ENCODE measurements at regions not wholly inside any gene's neighbourhood (a gene's known extent, or its start where the extent isn't known, plus 50 kb on each side); places are given as distances from the start of the nearest gene placed in this dataset.

DNA sequence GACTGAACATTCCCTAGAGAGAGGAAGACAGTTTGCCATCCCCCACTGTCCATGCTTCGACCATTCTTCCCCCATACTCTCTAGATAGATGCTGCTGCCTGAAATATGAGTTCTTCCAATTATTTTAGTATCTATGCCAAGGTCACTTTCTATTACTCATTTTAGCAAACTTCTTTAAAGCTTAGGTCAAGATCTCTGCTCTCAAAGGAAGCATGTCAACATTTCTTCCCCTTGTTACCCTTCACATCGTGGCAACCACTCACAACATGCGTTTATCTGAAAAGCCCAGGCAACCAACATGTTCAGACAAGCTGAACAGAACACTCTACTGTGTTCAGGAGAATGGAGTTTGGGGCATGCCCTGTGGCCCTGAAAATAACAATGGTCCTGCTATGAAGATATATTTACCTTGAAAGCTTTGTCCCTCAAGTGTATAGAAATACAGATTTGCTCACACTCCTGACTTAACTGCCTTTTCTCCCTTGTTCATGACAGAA lies 138.4 kb upstream of the KIF2A start:
- peaks cover 0 to 3% (median 0%) of the 10 kb centered on the region in 4 donors for H3K9me3 ChIP-seq
- TF ChIP-seq POLR2A (IDR thresholded peaks at IDR 0.05) = no peak
- TF ChIP-seq, protein P1, sequence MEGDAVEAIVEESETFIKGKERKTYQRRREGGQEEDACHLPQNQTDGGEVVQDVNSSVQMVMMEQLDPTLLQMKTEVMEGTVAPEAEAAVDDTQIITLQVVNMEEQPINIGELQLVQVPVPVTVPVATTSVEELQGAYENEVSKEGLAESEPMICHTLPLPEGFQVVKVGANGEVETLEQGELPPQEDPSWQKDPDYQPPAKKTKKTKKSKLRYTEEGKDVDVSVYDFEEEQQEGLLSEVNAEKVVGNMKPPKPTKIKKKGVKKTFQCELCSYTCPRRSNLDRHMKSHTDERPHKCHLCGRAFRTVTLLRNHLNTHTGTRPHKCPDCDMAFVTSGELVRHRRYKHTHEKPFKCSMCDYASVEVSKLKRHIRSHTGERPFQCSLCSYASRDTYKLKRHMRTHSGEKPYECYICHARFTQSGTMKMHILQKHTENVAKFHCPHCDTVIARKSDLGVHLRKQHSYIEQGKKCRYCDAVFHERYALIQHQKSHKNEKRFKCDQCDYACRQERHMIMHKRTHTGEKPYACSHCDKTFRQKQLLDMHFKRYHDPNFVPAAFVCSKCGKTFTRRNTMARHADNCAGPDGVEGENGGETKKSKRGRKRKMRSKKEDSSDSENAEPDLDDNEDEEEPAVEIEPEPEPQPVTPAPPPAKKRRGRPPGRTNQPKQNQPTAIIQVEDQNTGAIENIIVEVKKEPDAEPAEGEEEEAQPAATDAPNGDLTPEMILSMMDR (IDR thresholded peaks at IDR 0.05) = no peak
- TF ChIP-seq EP300 (IDR thresholded peaks at IDR 0.05) = no peak
- TF ChIP-seq POLR2AphosphoS5 (IDR thresholded peaks at IDR 0.05) = no peak
- DNase-seq (no peak), ATAC-seq (ENCODE audit: low FRiP score in 2 of 2) (no peak)
- WGBS, 2 donors = 58 to 67% methylated on average over 3 of the region's 3 CpGs
- H3K4me1 ChIP-seq = no peaks in the 10 kb centered on the region
- H3K27ac ChIP-seq = no peak overlapping the region
- no peaks in the 10 kb centered on the region for H3K36me3 ChIP-seq
- H3K4me3 ChIP-seq = no peak overlapping the region
- H3K27me3 ChIP-seq = no peaks in the 10 kb centered on the region

- no peaks in the 10 kb centered on the region for H3K4me1 ChIP-seq
- no peaks in the 10 kb centered on the region for H3K36me3 ChIP-seq
- no peaks in the 10 kb centered on the region for H3K27me3 ChIP-seq
- H3K27ac ChIP-seq = no peak overlapping the region
- ATAC-seq (ENCODE audit: low FRiP score in 2 of 2) (no peak), DNase-seq (no peak)
- H3K4me3 ChIP-seq = no peak overlapping the region
- TF ChIP-seq, protein P1 (IDR thresholded peaks at IDR 0.05) = no peak
- TF ChIP-seq EP300 (IDR thresholded peaks at IDR 0.05) (no peak), POLR2AphosphoS5 (IDR thresholded peaks at IDR 0.05) (no peak), POLR2A (IDR thresholded peaks at IDR 0.05) (no peak)
- 67 to 71% methylated on average over 5 to 7 of the region's 7 CpGs for WGBS, 2 donors
- no peaks in the 10 kb centered on the region for H3K9me3 ChIP-seq
Observed at GRCh38 chr5:62168506-62169281, 137.3 kb upstream of the KIF2A start.

DNA sequence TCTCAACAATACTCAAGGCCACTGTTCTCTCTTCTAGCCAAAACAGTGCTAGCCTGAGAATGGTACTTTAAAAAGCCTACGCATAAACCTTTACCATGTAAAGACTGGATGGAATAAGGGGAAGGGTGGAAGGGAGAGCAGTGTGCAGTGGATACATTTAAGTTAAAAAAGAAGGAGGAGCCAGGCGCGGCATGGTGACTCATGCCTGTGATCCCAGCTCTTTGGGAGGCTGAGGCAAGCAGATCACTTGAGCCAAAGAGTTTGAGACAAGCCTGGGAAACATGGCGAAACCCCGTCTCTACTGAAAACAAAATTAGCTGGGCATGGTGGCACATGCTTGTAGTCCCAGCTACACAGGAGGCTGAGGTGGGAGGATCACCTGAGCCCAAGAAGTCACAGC lies 127.7 kb upstream of the KIF2A start:
- no peaks in the 10 kb centered on the region for H3K9me3 ChIP-seq
- no peak overlapping the region for H3K4me3 ChIP-seq
- no peaks in the 10 kb centered on the region for H3K27me3 ChIP-seq
- no peak for TF ChIP-seq EP300 (IDR thresholded peaks at IDR 0.05)
- TF ChIP-seq POLR2AphosphoS5 (IDR thresholded peaks at IDR 0.05) = no peak
- TF ChIP-seq POLR2A (IDR thresholded peaks at IDR 0.05) = no peak
- TF ChIP-seq, protein P1 (IDR thresholded peaks at IDR 0.05) = no peak
- no peaks in the 10 kb centered on the region for H3K4me1 ChIP-seq
- no peaks in the 10 kb centered on the region for H3K36me3 ChIP-seq
- ATAC-seq (ENCODE audit: low FRiP score in 2 of 2) = no peak
- 83 to 84% methylated on average over 5 of the region's 5 CpGs for WGBS, 2 donors
- no peak overlapping the region for H3K27ac ChIP-seq
- DNase-seq = no peak

DNA sequence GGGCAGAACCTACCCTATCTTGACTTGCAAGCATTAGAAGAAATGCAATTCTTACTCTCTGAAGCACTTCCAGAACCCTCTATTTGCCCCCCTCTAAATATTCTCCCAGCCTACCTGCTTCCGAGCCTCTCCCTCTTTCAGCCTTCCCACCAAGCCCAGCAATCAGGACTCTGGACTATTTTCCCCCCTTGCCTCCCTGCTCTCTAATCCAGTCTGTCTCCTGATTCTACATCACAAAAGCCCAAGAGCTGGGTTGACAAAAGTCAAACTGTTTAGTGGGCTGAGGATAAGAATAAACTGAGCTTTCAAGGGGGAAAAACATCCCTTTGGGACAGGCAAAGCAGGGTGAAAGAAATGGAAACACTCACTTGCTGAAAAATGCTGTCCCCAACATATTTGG lies 123.2 kb upstream of the KIF2A start:
- 94 to 95% methylated on average over 1 of the region's 1 CpG for WGBS, 2 donors
- H3K4me1 ChIP-seq = no peaks in the 10 kb centered on the region
- no peak for ATAC-seq (ENCODE audit: low FRiP score in 2 of 2)

More for the DNA sequence above, 123.2 kb upstream of the KIF2A start:
- DNase-seq = no peak
- Histone ChIP-seq H3K27ac (no peak overlapping the region), H3K4me3 (no peak overlapping the region), H3K9me3 (no peaks in the 10 kb centered on the region), H3K36me3 (no peaks in the 10 kb centered on the region), H3K27me3 (no peaks in the 10 kb centered on the region)
- no peak for TF ChIP-seq POLR2A (IDR thresholded peaks at IDR 0.05)
- no peak for TF ChIP-seq EP300 (IDR thresholded peaks at IDR 0.05)
- TF ChIP-seq POLR2AphosphoS5 (IDR thresholded peaks at IDR 0.05) = no peak
- TF ChIP-seq, protein P1 (IDR thresholded peaks at IDR 0.05) = no peak
